Right lobe of liver (tissue), 6 donors: ENCODE measurements at regions not wholly inside any gene's neighbourhood (a gene's known extent, or its start where the extent isn't known, plus 50 kb on each side); places are given as distances from the start of the nearest gene placed in this dataset.

ENCODE experiments used
- ATAC-seq, 4 donors: fragments of 200-7000 bp; cut with Tn5 transposase; one replicate each; pipeline ENCODE4 v1.9.1; 2020; ENCODE audit warnings: mild to moderate bottlenecking in 4 of 4, moderate library complexity in 4 of 4
- DNase-seq, 3 donors: peaks; one replicate each; pipeline ENCODE4 v3.0.0-alpha.2; 2020
- H3K27ac ChIP-seq, 3 donors: fragments of 200-600 bp; one replicate each; pipeline ENCODE4 v1.8.0; 2022
- H3K27me3 ChIP-seq, 2 donors: fragments of 200-600 bp; one replicate each; pipeline ENCODE4 v1.8.0; 2022
- H3K36me3 ChIP-seq, 4 donors: fragments of 200-600 bp; sonication (generic) in 1 of 4; one replicate each; pipeline versions ENCODE4 v1.5.1 to v1.8.0; 2017 to 2022; ENCODE audit warnings: control low read depth in 1 of 4
- H3K4me1 ChIP-seq, 4 donors: fragments of 200-600 bp; sonication (generic) in 1 of 4; one replicate each; pipeline versions ENCODE4 v1.5.1 to v1.8.0; 2017 to 2022; ENCODE audit warnings: control low read depth in 1 of 4
- H3K4me3 ChIP-seq, 3 donors: fragments of 200-600 bp; one replicate each; pipeline ENCODE4 v1.8.0; 2022
- H3K9me3 ChIP-seq, 4 donors: fragments of 200-600 bp; sonication (generic) in 1 of 4; one replicate each; pipeline versions ENCODE4 v1.5.1 to v1.8.0; 2017 to 2022; ENCODE audit warnings: control low read depth in 1 of 4
- POLR2A ChIP-seq: fragments of 450-650 bp; IDR thresholded peaks from one replicate; pipeline ENCODE4 v1.6.1; 2017; ENCODE audit warnings: antibody characterized with exemption, mild to moderate bottlenecking
- WGBS: methylation state at CpG from one replicate; pipeline ENCODE4 v1.1.6; 2018; ENCODE audit warnings: low coverage, low lambda C conversion rate; ENCODE audit not compliant: insufficient coverage; ENCODE audit errors: missing lambda C conversion rate; 5-methylcytosine and 5-hydroxymethylcytosine counted together
- intact Hi-C, 2 donors: fragments of 100-400 bp; cut with DNase I; formaldehyde crosslinking; loops; one replicate each; pipeline versions ENCODE4 v1.11.2 to v1.14.1; 2022
- TF ChIP-seq, protein P1 (sequence below), 4 donors: fragments of 200-600 bp in 3 of 4; fragments of 450-650 bp in 1 of 4; IDR thresholded peaks; one replicate each; pipeline versions ENCODE4 v1.5.1 to v1.8.0; 2016 to 2022; ENCODE audit warnings: antibody characterized with exemption in 4 of 4, mild to moderate bottlenecking in 2 of 4
- donor health status: DM: no; HTN: yes; CAD: no.
- donor health status: DM: no; HTN: no; CAD: no.
- donor health status: DM: no; HTN: no; CAD: no.
- donor health status: DM: no; HTN: yes; CAD: no.
- donor health status: DM: no; HTN: yes; CAD: no.

DNA sequence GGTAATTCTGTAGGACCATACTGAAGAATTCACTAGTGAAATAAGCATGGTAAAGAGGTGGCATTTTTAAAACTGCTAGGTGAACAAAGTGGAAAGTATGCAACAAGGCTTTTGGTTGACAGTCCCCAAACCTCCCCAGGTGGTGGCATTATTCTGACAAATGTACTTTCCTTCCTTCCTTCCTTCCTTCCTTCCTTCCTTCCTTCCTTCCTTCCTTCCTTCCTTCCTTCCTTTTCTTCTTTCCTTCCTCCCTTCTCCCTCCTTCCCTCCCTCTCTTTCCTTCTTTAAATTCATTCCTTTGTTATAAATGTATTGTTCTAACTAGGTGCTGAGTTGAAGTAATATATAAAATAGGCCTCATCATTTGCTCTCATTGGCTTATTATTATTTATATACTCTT is 284.7 kb upstream of the ANO5 start:
- Histone ChIP-seq H3K4me1 (peaks cover 0 to 3% (median 0%) of the 10 kb centered on the region in 4 donors), H3K9me3 (no peaks in the 10 kb centered on the region), H3K27me3 (no peaks in the 10 kb centered on the region), H3K4me3 (no peak overlapping the region), H3K36me3 (no peaks in the 10 kb centered on the region), H3K27ac (no peak overlapping the region)
- intact Hi-C loops, result no loop called here
- ATAC-seq (no peak), DNase-seq (no peak)
- TF ChIP-seq POLR2A, result no peak
- TF ChIP-seq, protein P1, sequence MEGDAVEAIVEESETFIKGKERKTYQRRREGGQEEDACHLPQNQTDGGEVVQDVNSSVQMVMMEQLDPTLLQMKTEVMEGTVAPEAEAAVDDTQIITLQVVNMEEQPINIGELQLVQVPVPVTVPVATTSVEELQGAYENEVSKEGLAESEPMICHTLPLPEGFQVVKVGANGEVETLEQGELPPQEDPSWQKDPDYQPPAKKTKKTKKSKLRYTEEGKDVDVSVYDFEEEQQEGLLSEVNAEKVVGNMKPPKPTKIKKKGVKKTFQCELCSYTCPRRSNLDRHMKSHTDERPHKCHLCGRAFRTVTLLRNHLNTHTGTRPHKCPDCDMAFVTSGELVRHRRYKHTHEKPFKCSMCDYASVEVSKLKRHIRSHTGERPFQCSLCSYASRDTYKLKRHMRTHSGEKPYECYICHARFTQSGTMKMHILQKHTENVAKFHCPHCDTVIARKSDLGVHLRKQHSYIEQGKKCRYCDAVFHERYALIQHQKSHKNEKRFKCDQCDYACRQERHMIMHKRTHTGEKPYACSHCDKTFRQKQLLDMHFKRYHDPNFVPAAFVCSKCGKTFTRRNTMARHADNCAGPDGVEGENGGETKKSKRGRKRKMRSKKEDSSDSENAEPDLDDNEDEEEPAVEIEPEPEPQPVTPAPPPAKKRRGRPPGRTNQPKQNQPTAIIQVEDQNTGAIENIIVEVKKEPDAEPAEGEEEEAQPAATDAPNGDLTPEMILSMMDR (IDR thresholded peaks at IDR 0.05), result no peak

DNA sequence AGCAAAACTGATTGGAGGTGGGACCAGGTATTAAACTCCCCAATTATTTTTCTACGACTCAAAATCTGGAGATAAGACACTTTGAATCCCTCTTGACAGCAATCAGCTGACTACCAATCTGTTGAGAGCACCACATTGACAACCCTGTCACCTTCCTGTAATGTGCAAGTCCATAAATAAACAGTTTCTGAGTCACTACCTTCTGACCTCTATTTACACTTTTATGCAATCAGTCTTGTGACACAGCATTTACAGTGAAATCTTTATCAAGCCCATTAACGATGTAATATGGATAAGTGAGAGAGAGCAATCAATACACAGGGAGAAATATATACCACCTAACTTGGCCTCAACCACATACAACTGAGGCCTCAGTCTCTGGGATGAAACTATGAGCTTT is 283.7 kb upstream of the ANO5 start:
- intact Hi-C loops, result no loop called here
- H3K27me3 ChIP-seq, result no peaks in the 10 kb centered on the region
- 25% methylated on average over 2 of the region's 2 CpGs for WGBS
- no peak overlapping the region for H3K4me3 ChIP-seq
- no peaks in the 10 kb centered on the region for H3K9me3 ChIP-seq
- DNase-seq (no peak), ATAC-seq (peak; percentile 81 to 94 (median 88))
- peaks cover 0 to 3% (median 0%) of the 10 kb centered on the region in 4 donors for H3K4me1 ChIP-seq
- no peaks in the 10 kb centered on the region for H3K36me3 ChIP-seq
- TF ChIP-seq, protein P1 (IDR thresholded peaks at IDR 0.05), result no peak
- no peak for TF ChIP-seq POLR2A
- H3K27ac ChIP-seq, result peak overlapping the region in 1 of 3 donors; percentile 4

GRCh38 chr11:21911061-21911460 is 281.8 kb upstream of the ANO5 start:
- H3K27me3 ChIP-seq, result no peaks in the 10 kb centered on the region
- DNase-seq, result no peak
- TF ChIP-seq, protein P1 (IDR thresholded peaks at IDR 0.05), result no peak
- no peak for TF ChIP-seq POLR2A
- H3K4me1 ChIP-seq, result peaks cover 0 to 3% (median 0%) of the 10 kb centered on the region in 4 donors
- ATAC-seq, result no peak
- intact Hi-C loops, result no loop called here
- no peaks in the 10 kb centered on the region for H3K36me3 ChIP-seq
- H3K27ac ChIP-seq, result no peak overlapping the region
- H3K4me3 ChIP-seq, result no peak overlapping the region
- H3K9me3 ChIP-seq, result no peaks in the 10 kb centered on the region
- WGBS, result 35% methylated on average over 2 of the region's 2 CpGs

DNA sequence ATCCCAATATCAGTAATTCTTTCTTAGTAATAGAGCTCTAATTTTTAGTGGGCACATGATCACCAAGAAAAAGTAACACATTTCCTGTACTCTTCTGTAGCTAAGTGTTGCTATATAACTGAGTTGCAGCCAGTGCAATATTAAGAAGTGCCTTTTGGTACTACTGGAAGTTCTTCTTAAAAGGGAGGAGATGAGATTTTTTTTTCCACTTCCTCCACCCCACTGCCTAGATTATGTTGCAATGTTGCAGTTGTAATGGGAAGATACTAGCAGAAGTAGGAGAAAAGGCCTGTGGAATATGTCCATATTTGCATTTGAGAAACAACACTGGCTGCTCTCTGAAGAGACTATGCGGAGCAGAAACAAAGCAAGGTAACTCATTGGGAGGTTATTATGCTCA is 280.6 kb upstream of the ANO5 start:
- WGBS, result 82% methylated on average over 1 of the region's 1 CpG
- DNase-seq, result no peak
- H3K4me3 ChIP-seq, result no peak overlapping the region
- no peak overlapping the region for H3K27ac ChIP-seq
- H3K4me1 ChIP-seq, result no peaks in the 10 kb centered on the region
- intact Hi-C loops, result no loop called here
- peak in 3 of 4 donors; percentile 11 to 46 (median 11) for ATAC-seq
- no peaks in the 10 kb centered on the region for H3K27me3 ChIP-seq
- no peak for TF ChIP-seq POLR2A
- TF ChIP-seq, protein P1 (IDR thresholded peaks at IDR 0.05), result no peak
- H3K9me3 ChIP-seq, result no peaks in the 10 kb centered on the region
- H3K36me3 ChIP-seq, result no peaks in the 10 kb centered on the region

DNA sequence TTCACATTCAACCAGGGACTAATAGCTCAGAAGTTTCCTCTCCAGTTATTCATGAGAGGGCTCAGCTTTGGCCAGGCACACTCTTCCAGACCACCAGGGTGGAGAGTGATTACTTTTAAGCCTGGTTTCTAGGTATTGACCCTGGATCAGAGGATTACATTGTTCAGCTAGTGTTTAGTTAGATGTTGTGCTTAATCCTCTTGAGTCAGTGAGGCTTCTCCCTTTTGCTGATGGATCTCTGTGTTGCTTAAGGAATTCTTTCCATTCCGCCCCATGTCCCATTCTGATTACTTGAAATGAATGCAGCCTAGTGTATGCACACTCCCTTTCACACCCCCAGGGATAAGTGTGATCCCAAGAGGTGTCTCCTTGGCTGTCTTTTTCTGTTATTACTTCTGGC is 271.7 kb upstream of the ANO5 start:
- DNase-seq (no peak), ATAC-seq (no peak)
- no peaks in the 10 kb centered on the region for H3K9me3 ChIP-seq
- TF ChIP-seq, protein P1 (IDR thresholded peaks at IDR 0.05), result no peak
- no peak for TF ChIP-seq POLR2A
- no peaks in the 10 kb centered on the region for H3K36me3 ChIP-seq
- 70% methylated on average over 1 of the region's 1 CpG for WGBS
- no peak overlapping the region for H3K27ac ChIP-seq
- intact Hi-C loops, result no loop called here
- no peaks in the 10 kb centered on the region for H3K4me1 ChIP-seq
- H3K27me3 ChIP-seq, result no peaks in the 10 kb centered on the region
- H3K4me3 ChIP-seq, result no peak overlapping the region
